Breast epithelium (tissue), 3 donors: ENCODE measurements at regions not wholly inside any gene's neighbourhood (a gene's known extent, or its start where the extent isn't known, plus 50 kb on each side); places are given as distances from the start of the nearest gene placed in this dataset.

Source experiments
- POLR2AphosphoS5 ChIP-seq, 3 donors: sonication (generic); formaldehyde crosslinking; IDR thresholded peaks; one replicate each; pipeline ENCODE4 v1.6.1; 2017; ENCODE audit warnings: antibody characterized with exemption in 3 of 3
- TF ChIP-seq, protein P1 (sequence below), 3 donors: fragments of 450-650 bp; IDR thresholded peaks; one replicate each; pipeline ENCODE4 v1.5.1; 2016 to 2017; ENCODE audit warnings: antibody characterized with exemption in 3 of 3, mild to moderate bottlenecking in 3 of 3, moderate library complexity in 3 of 3

DNA sequence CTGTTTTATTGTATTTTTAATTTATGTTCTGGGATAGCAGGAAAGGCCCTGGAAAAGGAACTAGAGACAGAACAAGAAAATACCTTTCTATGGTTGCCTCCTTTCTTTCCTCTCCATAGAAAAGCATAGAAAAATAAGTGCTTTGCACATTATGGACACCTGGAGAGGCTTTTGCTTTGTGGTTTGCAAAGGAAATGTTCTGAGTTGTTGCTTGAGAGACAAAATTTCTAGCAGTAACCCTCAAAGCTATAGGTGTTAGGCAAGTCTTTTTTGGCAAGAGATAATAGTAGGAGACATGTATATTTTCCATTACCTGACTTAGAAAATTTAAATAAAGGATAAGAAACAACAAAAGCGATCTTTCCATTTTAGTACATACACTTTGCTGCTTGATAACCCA is 378.6 kb upstream of the PRKCQ start:
- TF ChIP-seq, protein P1, sequence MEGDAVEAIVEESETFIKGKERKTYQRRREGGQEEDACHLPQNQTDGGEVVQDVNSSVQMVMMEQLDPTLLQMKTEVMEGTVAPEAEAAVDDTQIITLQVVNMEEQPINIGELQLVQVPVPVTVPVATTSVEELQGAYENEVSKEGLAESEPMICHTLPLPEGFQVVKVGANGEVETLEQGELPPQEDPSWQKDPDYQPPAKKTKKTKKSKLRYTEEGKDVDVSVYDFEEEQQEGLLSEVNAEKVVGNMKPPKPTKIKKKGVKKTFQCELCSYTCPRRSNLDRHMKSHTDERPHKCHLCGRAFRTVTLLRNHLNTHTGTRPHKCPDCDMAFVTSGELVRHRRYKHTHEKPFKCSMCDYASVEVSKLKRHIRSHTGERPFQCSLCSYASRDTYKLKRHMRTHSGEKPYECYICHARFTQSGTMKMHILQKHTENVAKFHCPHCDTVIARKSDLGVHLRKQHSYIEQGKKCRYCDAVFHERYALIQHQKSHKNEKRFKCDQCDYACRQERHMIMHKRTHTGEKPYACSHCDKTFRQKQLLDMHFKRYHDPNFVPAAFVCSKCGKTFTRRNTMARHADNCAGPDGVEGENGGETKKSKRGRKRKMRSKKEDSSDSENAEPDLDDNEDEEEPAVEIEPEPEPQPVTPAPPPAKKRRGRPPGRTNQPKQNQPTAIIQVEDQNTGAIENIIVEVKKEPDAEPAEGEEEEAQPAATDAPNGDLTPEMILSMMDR (IDR thresholded peaks at IDR 0.05), result no peak
- no peak for TF ChIP-seq POLR2AphosphoS5 (IDR thresholded peaks at IDR 0.05)
